PC-3 (cell line): ENCODE measurements at regions not wholly inside any gene's neighbourhood (a gene's known extent, or its start where the extent isn't known, plus 50 kb on each side); places are given as distances from the start of the nearest gene placed in this dataset.

Experiments
- ATAC-seq: fragments of 200-7000 bp; cut with Tn5 transposase; 2 replicates; pipeline ENCODE4 v1.9.1; 2020; ENCODE audit warnings: mild to moderate bottlenecking, moderate library complexity
- BruUV-seq: library from RNA; stranded (reverse); fragments of 400-500 nt; replicated peaks from 2 replicates; lab custom pipeline; 2021; lab: Mats Ljungman, UMichigan
- CTCF ChIA-PET: fragments of 300-600 bp; sonication (Branson Sonifier 250); formaldehyde crosslinking; loops from one replicate; lab custom pipeline; 2022; ENCODE audit warnings: antibody characterized with exemption; lab: Charles Lee
- POLR2A ChIA-PET: fragments of 300-600 bp; sonication (Branson Sonifier 250); formaldehyde crosslinking; loops from one replicate; lab custom pipeline; 2022; ENCODE audit warnings: antibody characterized with exemption; ENCODE audit not compliant: unreplicated experiment; lab: Charles Lee
- DNase-seq: peaks from one replicate; pipeline ENCODE4 v3.0.0-alpha.2; 2015
- H2AFZ ChIP-seq: fragments of 300-600 bp; sonication (generic); 2 replicates; pipeline ENCODE4 v1.6.0; 2016; ENCODE audit warnings: antibody characterized with exemption, low read length
- H3F3A ChIP-seq: fragments of 300-600 bp; sonication (generic); one replicate; pipeline ENCODE4 v1.6.0; 2017; ENCODE audit warnings: antibody characterized with exemption, low read length, control low read depth, mild to moderate bottlenecking; ENCODE audit not compliant: unreplicated experiment
- H3K27ac ChIP-seq: fragments of 300-600 bp; sonication (generic); 2 replicates; pipeline ENCODE4 v1.5.1; 2016; ENCODE audit warnings: mild to moderate bottlenecking, low read length
- H3K27me3 ChIP-seq: fragments of 300-600 bp; sonication (generic); 2 replicates; pipeline ENCODE4 v1.6.1; 2016; ENCODE audit warnings: low read length, mixed read lengths
- H3K36me3 ChIP-seq: fragments of 300-600 bp; sonication (generic); 2 replicates; pipeline ENCODE4 v1.6.1; 2016; ENCODE audit warnings: low read depth, mixed run types, low read length, mixed read lengths
- H3K4me1 ChIP-seq: fragments of 300-600 bp; sonication (generic); 2 replicates; pipeline ENCODE4 v1.5.1; 2016; ENCODE audit warnings: low read length; ENCODE audit not compliant: insufficient read depth
- H3K4me2 ChIP-seq: fragments of 300-600 bp; sonication (generic); 2 replicates; pipeline ENCODE4 v1.6.0; 2016; ENCODE audit warnings: low read length
- H3K4me3 ChIP-seq: fragments of 300-600 bp; sonication (generic); 2 replicates; pipeline ENCODE4 v1.5.1; 2016; ENCODE audit warnings: mild to moderate bottlenecking, low read length, mixed read lengths
- H3K79me2 ChIP-seq: fragments of 300-600 bp; sonication (generic); 2 replicates; pipeline ENCODE4 v1.6.1; 2017; ENCODE audit warnings: low read length, mixed read lengths
- H3K9ac ChIP-seq: fragments of 300-600 bp; sonication (generic); 2 replicates; pipeline ENCODE4 v1.6.0; 2016; ENCODE audit warnings: mild to moderate bottlenecking, low read length
- H3K9me2 ChIP-seq: fragments of 300-600 bp; sonication (generic); replicated peaks from 2 replicates; pipeline ENCODE4 v1.6.1; 2016; ENCODE audit warnings: mixed run types, low read length, mixed read lengths
- H3K9me3 ChIP-seq: fragments of 300-600 bp; sonication (generic); 2 replicates; pipeline ENCODE4 v1.6.1; 2016; ENCODE audit warnings: low read length, mixed read lengths
- H4K20me1 ChIP-seq: fragments of 300-600 bp; sonication (generic); 2 replicates; pipeline ENCODE4 v1.6.1; 2016; ENCODE audit warnings: low read length, mixed read lengths
- EZH2 ChIP-seq: fragments of 300-600 bp; sonication (generic); IDR thresholded peaks from one replicate; pipeline ENCODE4 v1.6.1; 2017; ENCODE audit warnings: antibody characterized with exemption, mild to moderate bottlenecking, low read length; ENCODE audit not compliant: unreplicated experiment
- EZH2phosphoT487 ChIP-seq: fragments of 300-600 bp; sonication (generic); IDR thresholded peaks from 2 replicates; pipeline ENCODE4 v1.6.1; 2018; ENCODE audit warnings: mild to moderate bottlenecking, antibody characterized with exemption, low read length, borderline replicate concordance
- intact Hi-C: fragments of 100-400 bp; cut with micrococcal nuclease; formaldehyde crosslinking; loops from 2 replicates; pipeline ENCODE4 v1.9.0; 2023
- TF ChIP-seq, protein P1 (sequence below): fragments of 300-600 bp; sonication (generic); conservative IDR thresholded peaks from 2 replicates; pipeline ENCODE4 v1.5.1; 2017; ENCODE audit warnings: antibody characterized with exemption, low read depth, mild to moderate bottlenecking, low read length

DNA sequence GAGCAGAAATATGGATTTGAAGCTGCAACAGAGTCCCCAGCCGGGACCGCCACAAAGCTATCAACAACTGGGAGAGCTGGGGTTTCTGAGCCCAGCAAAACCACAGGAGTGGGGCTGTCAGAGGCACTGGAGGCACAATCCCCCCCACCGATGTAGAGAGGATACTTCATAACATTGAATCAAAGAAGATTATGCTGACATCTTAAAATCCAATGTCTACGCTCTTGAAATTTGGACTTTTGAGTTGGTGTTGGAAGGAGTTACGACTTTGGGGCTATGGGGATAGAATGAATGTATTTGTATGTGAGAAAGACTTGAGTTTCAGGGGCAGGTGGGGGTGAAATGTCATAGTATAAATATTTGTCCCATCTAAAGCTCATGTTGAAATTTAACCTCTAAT lies 1121.6 kb upstream of the CDH8 start:
- Histone ChIP-seq H3K27ac (no peak overlapping the region), H3K27me3 (no peaks in the 10 kb centered on the region), H3K9me2 (no peaks in the 10 kb centered on the region), H3K9ac (no peak overlapping the region), H2AFZ (no peak overlapping the region), H3K79me2 (no peaks in the 10 kb centered on the region), H3K4me3 (no peak overlapping the region), H3K4me1 (no peaks in the 10 kb centered on the region), H3F3A (no peaks in the 10 kb centered on the region), H3K4me2 (no peak overlapping the region), H4K20me1 (no peaks in the 10 kb centered on the region), H3K36me3 (no peaks in the 10 kb centered on the region), H3K9me3 (no peaks in the 10 kb centered on the region)
- CTCF ChIA-PET: no interaction called here
- BruUV-seq: no TSS peak
- DNase-seq: no peak
- ATAC-seq: no peak
- TF ChIP-seq EZH2phosphoT487 (no peak), EZH2 (no peak)
- intact Hi-C loops: no loop called here
- POLR2A ChIA-PET: no interaction called here

DNA sequence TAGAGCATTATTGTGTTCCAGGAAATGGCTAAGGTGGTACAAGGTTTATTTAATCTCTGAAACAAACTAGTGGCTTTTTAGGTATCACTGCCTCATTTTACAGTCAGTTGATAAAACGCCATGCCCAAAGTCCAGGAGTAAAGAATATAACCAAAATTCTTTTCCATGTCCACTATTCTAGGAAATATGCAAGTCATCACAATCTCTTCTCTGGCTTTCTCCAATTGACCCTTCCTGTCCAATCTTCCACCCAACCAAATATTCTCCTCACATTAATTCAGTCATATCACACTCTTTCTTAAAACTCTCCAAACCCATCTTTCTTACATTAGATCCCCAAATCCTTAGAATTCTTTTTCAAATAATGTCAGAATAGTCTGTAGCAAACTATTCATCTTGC lies 1110.0 kb upstream of the CDH8 start:
- Histone ChIP-seq H3F3A (no peaks in the 10 kb centered on the region), H4K20me1 (no peaks in the 10 kb centered on the region), H3K9me2 (no peaks in the 10 kb centered on the region), H3K79me2 (no peaks in the 10 kb centered on the region), H3K27ac (no peak overlapping the region), H3K36me3 (no peaks in the 10 kb centered on the region), H3K9me3 (no peaks in the 10 kb centered on the region), H3K4me2 (no peak overlapping the region), H3K4me1 (no peaks in the 10 kb centered on the region), H3K4me3 (no peak overlapping the region), H3K9ac (no peak overlapping the region), H2AFZ (no peak overlapping the region), H3K27me3 (no peaks in the 10 kb centered on the region)
- CTCF ChIA-PET: no interaction called here
- POLR2A ChIA-PET: no interaction called here
- TF ChIP-seq EZH2 (no peak), EZH2phosphoT487 (no peak)
- TF ChIP-seq, protein P1, sequence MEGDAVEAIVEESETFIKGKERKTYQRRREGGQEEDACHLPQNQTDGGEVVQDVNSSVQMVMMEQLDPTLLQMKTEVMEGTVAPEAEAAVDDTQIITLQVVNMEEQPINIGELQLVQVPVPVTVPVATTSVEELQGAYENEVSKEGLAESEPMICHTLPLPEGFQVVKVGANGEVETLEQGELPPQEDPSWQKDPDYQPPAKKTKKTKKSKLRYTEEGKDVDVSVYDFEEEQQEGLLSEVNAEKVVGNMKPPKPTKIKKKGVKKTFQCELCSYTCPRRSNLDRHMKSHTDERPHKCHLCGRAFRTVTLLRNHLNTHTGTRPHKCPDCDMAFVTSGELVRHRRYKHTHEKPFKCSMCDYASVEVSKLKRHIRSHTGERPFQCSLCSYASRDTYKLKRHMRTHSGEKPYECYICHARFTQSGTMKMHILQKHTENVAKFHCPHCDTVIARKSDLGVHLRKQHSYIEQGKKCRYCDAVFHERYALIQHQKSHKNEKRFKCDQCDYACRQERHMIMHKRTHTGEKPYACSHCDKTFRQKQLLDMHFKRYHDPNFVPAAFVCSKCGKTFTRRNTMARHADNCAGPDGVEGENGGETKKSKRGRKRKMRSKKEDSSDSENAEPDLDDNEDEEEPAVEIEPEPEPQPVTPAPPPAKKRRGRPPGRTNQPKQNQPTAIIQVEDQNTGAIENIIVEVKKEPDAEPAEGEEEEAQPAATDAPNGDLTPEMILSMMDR: no peak
- intact Hi-C loops: no loop called here
- ATAC-seq: no peak
- no TSS peak for BruUV-seq
- DNase-seq: no peak

DNA sequence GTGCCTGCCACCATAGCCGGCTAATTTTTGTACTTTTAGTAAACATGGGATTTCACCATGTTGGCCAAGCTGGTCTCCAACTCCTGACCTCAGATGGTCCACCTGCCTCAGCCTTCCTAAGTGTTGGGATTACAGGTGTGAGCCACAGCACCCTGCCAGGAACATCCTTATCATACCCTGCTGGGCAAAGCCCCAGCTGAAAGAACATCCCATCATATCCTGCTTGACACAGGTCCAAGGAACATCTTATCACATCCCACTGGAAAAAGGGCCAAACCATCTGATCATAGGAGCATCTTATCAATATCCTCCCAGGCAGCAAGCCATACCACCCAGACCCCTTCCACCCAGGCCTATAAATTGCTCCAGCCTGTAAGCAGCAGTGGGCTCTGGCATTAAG lies 1109.2 kb upstream of the CDH8 start:
- CTCF ChIA-PET: no interaction called here
- Histone ChIP-seq H3K36me3 (no peaks in the 10 kb centered on the region), H3K4me3 (no peak overlapping the region), H3K9ac (no peak overlapping the region), H3K27me3 (no peaks in the 10 kb centered on the region), H3K27ac (no peak overlapping the region), H3K9me3 (no peaks in the 10 kb centered on the region), H3K9me2 (no peaks in the 10 kb centered on the region), H2AFZ (no peak overlapping the region), H3K4me1 (no peaks in the 10 kb centered on the region), H3K79me2 (no peaks in the 10 kb centered on the region), H3K4me2 (no peak overlapping the region), H3F3A (no peaks in the 10 kb centered on the region), H4K20me1 (no peaks in the 10 kb centered on the region)
- no peak for DNase-seq
- POLR2A ChIA-PET: no interaction called here
- BruUV-seq: no TSS peak
- intact Hi-C loops: no loop called here
- TF ChIP-seq EZH2 (no peak), EZH2phosphoT487 (no peak)
- no peak for ATAC-seq

DNA sequence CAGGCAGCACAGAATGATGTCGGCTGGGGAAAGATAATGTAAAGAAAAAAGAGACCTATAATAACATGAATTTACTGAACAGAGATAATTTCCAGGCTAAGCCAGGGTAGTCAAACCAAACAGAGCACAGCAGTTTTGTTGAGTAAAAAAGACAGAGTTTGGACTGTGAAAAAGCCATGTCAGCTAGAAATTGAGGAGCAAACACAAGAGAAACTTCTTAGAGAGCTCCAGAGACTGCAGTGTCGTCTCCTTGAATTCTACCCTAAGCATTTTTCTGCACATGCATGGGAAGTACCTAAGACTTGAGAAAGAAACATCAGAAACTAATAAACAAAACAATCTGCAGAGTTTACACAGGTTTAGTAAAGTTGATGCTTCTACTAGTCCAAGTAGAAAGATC lies 1098.8 kb upstream of the CDH8 start:
- intact Hi-C loops: no loop called here
- Histone ChIP-seq H3K27ac (no peak overlapping the region), H3F3A (no peaks in the 10 kb centered on the region), H2AFZ (no peak overlapping the region), H3K36me3 (no peaks in the 10 kb centered on the region), H3K9ac (no peak overlapping the region), H3K27me3 (no peaks in the 10 kb centered on the region), H3K9me2 (no peaks in the 10 kb centered on the region), H3K79me2 (no peaks in the 10 kb centered on the region), H3K4me2 (no peak overlapping the region), H3K9me3 (no peaks in the 10 kb centered on the region), H3K4me3 (no peak overlapping the region), H3K4me1 (no peaks in the 10 kb centered on the region), H4K20me1 (no peaks in the 10 kb centered on the region)
- ChIA-PET POLR2A (no interaction called here), CTCF (no interaction called here)
- no peak for DNase-seq
- no TSS peak for BruUV-seq
- no peak for TF ChIP-seq EZH2phosphoT487
- TF ChIP-seq EZH2: no peak
- TF ChIP-seq, protein P1: no peak
- no peak for ATAC-seq
